ENCODE measurements at regions not wholly inside any gene's neighbourhood (a gene's known extent, or its start where the extent isn't known, plus 50 kb on each side); places are given as distances from the start of the nearest gene placed in this dataset.

DNA sequence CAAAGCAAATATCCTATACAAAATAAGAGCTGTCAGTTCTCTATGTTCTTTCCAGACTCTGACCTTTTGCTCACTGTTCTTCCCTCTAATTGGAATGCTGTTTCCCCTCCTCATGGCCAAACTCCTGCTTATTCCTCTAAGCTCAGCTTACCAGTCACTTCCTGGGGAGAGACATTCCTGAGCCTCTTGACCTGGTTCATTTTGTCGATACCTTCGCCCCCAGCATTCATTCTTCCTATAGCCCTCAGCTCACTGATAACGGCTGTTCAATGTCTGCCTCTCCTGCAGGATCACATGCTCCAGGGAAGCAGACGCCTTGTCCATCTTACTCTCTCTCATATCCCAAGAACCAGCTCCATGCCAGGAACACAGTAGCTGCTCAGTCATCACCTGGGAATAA is 431.0 kb downstream of the MED13L start:
- Histone ChIP-seq H3K27me3 (ENCODE audit: insufficient read depth, low read depth, low read length) (no peaks in the 10 kb centered on the region), H3K79me2 (replicated peaks; ENCODE audit: insufficient read depth, low read length) (no peaks in the 10 kb centered on the region), H3K9me3 (ENCODE audit: low read length) (no peaks in the 10 kb centered on the region), H3K4me3 (ENCODE audit: low read length) (no peak overlapping the region), H2AFZ (ENCODE audit: low read depth, low read length) (no peak overlapping the region), H3K9me2 (ENCODE audit: insufficient read depth, low read length) (no peaks in the 10 kb centered on the region), H3K9ac (ENCODE audit: low read length) (no peak overlapping the region), H3F3A (ENCODE audit: insufficient read depth, low read length, poor library complexity, severe bottlenecking) (no peaks in the 10 kb centered on the region), H3K27ac (ENCODE audit: low read length) (no peak overlapping the region), H4K20me1 (ENCODE audit: insufficient read depth) (no peaks in the 10 kb centered on the region), H3K36me3 (ENCODE audit: insufficient read depth, low read length) (no peaks in the 10 kb centered on the region), H3K4me2 (ENCODE audit: low read length) (no peak overlapping the region)
- TF ChIP-seq TAF1 (IDR thresholded peaks at IDR 0.05; ENCODE audit: low read depth), result no peak

DNA sequence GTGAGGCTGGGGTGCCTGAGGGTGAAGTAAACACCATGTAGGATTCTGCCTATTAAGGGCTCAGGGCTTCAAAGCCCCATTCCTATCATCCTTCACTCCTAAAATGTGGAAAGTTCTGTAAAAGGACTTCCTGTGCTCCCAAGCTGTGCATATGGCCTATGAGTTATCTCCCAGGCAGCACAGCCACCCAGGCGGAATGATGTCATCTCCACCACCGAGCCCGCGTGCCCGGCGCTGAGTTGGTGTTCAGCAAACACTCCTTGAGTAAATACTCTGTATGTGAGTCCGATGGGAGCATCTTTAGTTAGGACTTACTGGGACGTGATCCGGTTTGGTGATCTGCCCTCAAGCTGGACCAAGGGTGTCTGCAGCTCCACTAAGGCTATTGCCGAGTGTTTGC is 437.3 kb downstream of the MED13L start:
- no peaks in the 10 kb centered on the region for H3K9me2 ChIP-seq (ENCODE audit: insufficient read depth, low read length)
- no peaks in the 10 kb centered on the region for H3F3A ChIP-seq (ENCODE audit: insufficient read depth, low read length, poor library complexity, severe bottlenecking)
- H2AFZ ChIP-seq (ENCODE audit: low read depth, low read length), result no peak overlapping the region

DNA sequence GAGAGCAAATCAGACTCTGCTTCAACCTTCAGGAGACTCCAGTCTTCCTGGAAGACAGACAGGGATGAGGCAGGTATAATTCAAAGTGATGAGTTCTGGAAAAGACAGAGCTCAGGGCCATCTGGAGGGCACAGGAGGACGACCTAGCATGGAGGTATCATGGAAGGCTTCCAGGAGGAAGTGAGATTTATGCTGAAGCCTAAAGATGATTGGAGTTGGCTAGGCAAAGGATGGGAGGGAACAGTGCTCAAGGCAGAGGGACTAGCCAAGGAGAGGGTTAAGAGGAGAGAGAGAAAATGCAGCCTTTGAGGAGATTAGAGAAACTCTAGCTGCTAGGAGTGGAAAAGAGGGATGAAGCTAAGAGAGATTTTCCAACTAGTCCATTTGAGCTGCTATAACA is 438.5 kb downstream of the MED13L start:
- no peaks in the 10 kb centered on the region for H3K79me2 ChIP-seq (replicated peaks; ENCODE audit: insufficient read depth, low read length)
- H3K9me2 ChIP-seq (ENCODE audit: insufficient read depth, low read length), result no peaks in the 10 kb centered on the region
- no peak overlapping the region for H3K9ac ChIP-seq (ENCODE audit: low read length)
- H4K20me1 ChIP-seq (ENCODE audit: insufficient read depth), result no peaks in the 10 kb centered on the region
- H3K9me3 ChIP-seq (ENCODE audit: low read length), result no peaks in the 10 kb centered on the region
- H3K36me3 ChIP-seq (ENCODE audit: insufficient read depth, low read length), result no peaks in the 10 kb centered on the region
- no peak overlapping the region for H3K27ac ChIP-seq (ENCODE audit: low read length)
- TF ChIP-seq POLR2AphosphoS5 (IDR thresholded peaks at IDR 0.05) (no peak), MXI1 (conservative IDR thresholded peaks at IDR 0.05; ENCODE audit: poor library complexity, severe bottlenecking) (no peak), EP300 (conservative IDR thresholded peaks at IDR 0.05; ENCODE audit: poor library complexity, severe bottlenecking) (no peak), SMC3 (conservative IDR thresholded peaks at IDR 0.05; ENCODE audit: poor library complexity) (no peak), RAD21 (conservative IDR thresholded peaks at IDR 0.05) (no peak), TAF1 (IDR thresholded peaks at IDR 0.05; ENCODE audit: low read depth) (no peak), EZH2 (IDR thresholded peaks at IDR 0.05; ENCODE audit: borderline replicate concordance, insufficient read depth, low read length, poor library complexity, severe bottlenecking) (no peak)
- TF ChIP-seq, protein P1, sequence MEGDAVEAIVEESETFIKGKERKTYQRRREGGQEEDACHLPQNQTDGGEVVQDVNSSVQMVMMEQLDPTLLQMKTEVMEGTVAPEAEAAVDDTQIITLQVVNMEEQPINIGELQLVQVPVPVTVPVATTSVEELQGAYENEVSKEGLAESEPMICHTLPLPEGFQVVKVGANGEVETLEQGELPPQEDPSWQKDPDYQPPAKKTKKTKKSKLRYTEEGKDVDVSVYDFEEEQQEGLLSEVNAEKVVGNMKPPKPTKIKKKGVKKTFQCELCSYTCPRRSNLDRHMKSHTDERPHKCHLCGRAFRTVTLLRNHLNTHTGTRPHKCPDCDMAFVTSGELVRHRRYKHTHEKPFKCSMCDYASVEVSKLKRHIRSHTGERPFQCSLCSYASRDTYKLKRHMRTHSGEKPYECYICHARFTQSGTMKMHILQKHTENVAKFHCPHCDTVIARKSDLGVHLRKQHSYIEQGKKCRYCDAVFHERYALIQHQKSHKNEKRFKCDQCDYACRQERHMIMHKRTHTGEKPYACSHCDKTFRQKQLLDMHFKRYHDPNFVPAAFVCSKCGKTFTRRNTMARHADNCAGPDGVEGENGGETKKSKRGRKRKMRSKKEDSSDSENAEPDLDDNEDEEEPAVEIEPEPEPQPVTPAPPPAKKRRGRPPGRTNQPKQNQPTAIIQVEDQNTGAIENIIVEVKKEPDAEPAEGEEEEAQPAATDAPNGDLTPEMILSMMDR (IDR thresholded peaks at IDR 0.05; ENCODE audit: poor library complexity, severe bottlenecking), result no peak
- TF ChIP-seq, protein P2, sequence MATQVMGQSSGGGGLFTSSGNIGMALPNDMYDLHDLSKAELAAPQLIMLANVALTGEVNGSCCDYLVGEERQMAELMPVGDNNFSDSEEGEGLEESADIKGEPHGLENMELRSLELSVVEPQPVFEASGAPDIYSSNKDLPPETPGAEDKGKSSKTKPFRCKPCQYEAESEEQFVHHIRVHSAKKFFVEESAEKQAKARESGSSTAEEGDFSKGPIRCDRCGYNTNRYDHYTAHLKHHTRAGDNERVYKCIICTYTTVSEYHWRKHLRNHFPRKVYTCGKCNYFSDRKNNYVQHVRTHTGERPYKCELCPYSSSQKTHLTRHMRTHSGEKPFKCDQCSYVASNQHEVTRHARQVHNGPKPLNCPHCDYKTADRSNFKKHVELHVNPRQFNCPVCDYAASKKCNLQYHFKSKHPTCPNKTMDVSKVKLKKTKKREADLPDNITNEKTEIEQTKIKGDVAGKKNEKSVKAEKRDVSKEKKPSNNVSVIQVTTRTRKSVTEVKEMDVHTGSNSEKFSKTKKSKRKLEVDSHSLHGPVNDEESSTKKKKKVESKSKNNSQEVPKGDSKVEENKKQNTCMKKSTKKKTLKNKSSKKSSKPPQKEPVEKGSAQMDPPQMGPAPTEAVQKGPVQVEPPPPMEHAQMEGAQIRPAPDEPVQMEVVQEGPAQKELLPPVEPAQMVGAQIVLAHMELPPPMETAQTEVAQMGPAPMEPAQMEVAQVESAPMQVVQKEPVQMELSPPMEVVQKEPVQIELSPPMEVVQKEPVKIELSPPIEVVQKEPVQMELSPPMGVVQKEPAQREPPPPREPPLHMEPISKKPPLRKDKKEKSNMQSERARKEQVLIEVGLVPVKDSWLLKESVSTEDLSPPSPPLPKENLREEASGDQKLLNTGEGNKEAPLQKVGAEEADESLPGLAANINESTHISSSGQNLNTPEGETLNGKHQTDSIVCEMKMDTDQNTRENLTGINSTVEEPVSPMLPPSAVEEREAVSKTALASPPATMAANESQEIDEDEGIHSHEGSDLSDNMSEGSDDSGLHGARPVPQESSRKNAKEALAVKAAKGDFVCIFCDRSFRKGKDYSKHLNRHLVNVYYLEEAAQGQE (IDR thresholded peaks at IDR 0.05; ENCODE audit: borderline replicate concordance), result no peak
- H3K4me2 ChIP-seq (ENCODE audit: low read length), result no peak overlapping the region
- no peaks in the 10 kb centered on the region for H3K27me3 ChIP-seq (ENCODE audit: insufficient read depth, low read depth, low read length)
- H3F3A ChIP-seq (ENCODE audit: insufficient read depth, low read length, poor library complexity, severe bottlenecking), result no peaks in the 10 kb centered on the region
- H3K4me3 ChIP-seq (ENCODE audit: low read length), result no peak overlapping the region
- no peak overlapping the region for H2AFZ ChIP-seq (ENCODE audit: low read depth, low read length)

More for the DNA sequence above, 437.3 kb downstream of the MED13L start:
- Histone ChIP-seq H3K9me3 (ENCODE audit: low read length) (no peaks in the 10 kb centered on the region), H3K4me3 (ENCODE audit: low read length) (no peak overlapping the region), H3K27me3 (ENCODE audit: insufficient read depth, low read depth, low read length) (no peaks in the 10 kb centered on the region), H3K36me3 (ENCODE audit: insufficient read depth, low read length) (no peaks in the 10 kb centered on the region), H4K20me1 (ENCODE audit: insufficient read depth) (no peaks in the 10 kb centered on the region), H3K9ac (ENCODE audit: low read length) (no peak overlapping the region), H3K79me2 (replicated peaks; ENCODE audit: insufficient read depth, low read length) (no peaks in the 10 kb centered on the region), H3K27ac (ENCODE audit: low read length) (no peak overlapping the region), H3K4me2 (ENCODE audit: low read length) (no peak overlapping the region)
- TF ChIP-seq MXI1 (conservative IDR thresholded peaks at IDR 0.05; ENCODE audit: poor library complexity, severe bottlenecking) (no peak), EZH2 (IDR thresholded peaks at IDR 0.05; ENCODE audit: borderline replicate concordance, insufficient read depth, low read length, poor library complexity, severe bottlenecking) (no peak), EP300 (conservative IDR thresholded peaks at IDR 0.05; ENCODE audit: poor library complexity, severe bottlenecking) (no peak), TAF1 (IDR thresholded peaks at IDR 0.05; ENCODE audit: low read depth) (no peak), RAD21 (conservative IDR thresholded peaks at IDR 0.05) (no peak), SMC3 (conservative IDR thresholded peaks at IDR 0.05; ENCODE audit: poor library complexity) (no peak), POLR2AphosphoS5 (IDR thresholded peaks at IDR 0.05) (no peak)
